ENCODE measurements at regions not wholly inside any gene's neighbourhood (a gene's known extent, or its start where the extent isn't known, plus 50 kb on each side); places are given as distances from the start of the nearest gene placed in this dataset.

GRCh38 chr12:33000016-33000415 lies 103.4 kb upstream of the PKP2 start (continued):
- no peak for TF ChIP-seq AFF1 (IDR thresholded peaks at IDR 0.05; ENCODE audit: low read depth in 1 of 2, partially characterized antibody in 2 of 2)
- TF ChIP-seq ATF4 (CRISPR knock-in tag; IDR thresholded peaks at IDR 0.05), result no peak
- TF ChIP-seq KLF6 (CRISPR knock-in tag; IDR thresholded peaks at IDR 0.05; ENCODE audit: borderline replicate concordance), result no peak
- TF ChIP-seq ZNF644 (tag; IDR thresholded peaks at IDR 0.05; ENCODE audit: low read depth), result no peak
- TF ChIP-seq CCNT2 (IDR thresholded peaks at IDR 0.05; ENCODE audit: borderline replicate concordance, extremely low read depth, insufficient read length, low read depth, low read length), result no peak
- TF ChIP-seq ZNF12 (CRISPR knock-in tag; IDR thresholded peaks at IDR 0.05), result no peak

Data from K562 (cell line).